ENCODE measurements at regions not wholly inside any gene's neighbourhood (a gene's known extent, or its start where the extent isn't known, plus 50 kb on each side); places are given as distances from the start of the nearest gene placed in this dataset.
A peak's percentile ranks its signal among the peaks of the same experiment; 100 is the strongest.
"Not testable (repeated sequence)": the region's sequence is repeated elsewhere in the genome, so short reads cannot be mapped to it uniquely, and the experiment has no call there.

- H3K4me3 ChIP-seq (ENCODE audit: control insufficient read depth, low read depth, low read length) = no peak overlapping the region
- TF ChIP-seq, protein P1, sequence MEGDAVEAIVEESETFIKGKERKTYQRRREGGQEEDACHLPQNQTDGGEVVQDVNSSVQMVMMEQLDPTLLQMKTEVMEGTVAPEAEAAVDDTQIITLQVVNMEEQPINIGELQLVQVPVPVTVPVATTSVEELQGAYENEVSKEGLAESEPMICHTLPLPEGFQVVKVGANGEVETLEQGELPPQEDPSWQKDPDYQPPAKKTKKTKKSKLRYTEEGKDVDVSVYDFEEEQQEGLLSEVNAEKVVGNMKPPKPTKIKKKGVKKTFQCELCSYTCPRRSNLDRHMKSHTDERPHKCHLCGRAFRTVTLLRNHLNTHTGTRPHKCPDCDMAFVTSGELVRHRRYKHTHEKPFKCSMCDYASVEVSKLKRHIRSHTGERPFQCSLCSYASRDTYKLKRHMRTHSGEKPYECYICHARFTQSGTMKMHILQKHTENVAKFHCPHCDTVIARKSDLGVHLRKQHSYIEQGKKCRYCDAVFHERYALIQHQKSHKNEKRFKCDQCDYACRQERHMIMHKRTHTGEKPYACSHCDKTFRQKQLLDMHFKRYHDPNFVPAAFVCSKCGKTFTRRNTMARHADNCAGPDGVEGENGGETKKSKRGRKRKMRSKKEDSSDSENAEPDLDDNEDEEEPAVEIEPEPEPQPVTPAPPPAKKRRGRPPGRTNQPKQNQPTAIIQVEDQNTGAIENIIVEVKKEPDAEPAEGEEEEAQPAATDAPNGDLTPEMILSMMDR (IDR thresholded peaks at IDR 0.05; ENCODE audit: control insufficient read depth, insufficient read depth, low read depth, low read length, missing control alignments) = no peak
- DNase-seq (ENCODE audit: low read depth) = no peak
Observed at GRCh38 chr9:97110696-97111095, 71.8 kb upstream of the CTSV start.

GRCh38 chr9:97109194-97109811, 70.4 kb upstream of the CTSV start:
- TF ChIP-seq, protein P1 (IDR thresholded peaks at IDR 0.05; ENCODE audit: control insufficient read depth, insufficient read depth, low read depth, low read length, missing control alignments) = peak; percentile 53
- H3K4me3 ChIP-seq (ENCODE audit: control insufficient read depth, low read depth, low read length) = no peak overlapping the region
- no peak for DNase-seq (ENCODE audit: low read depth)

GRCh38 chr9:97105220-97105619, 66.3 kb upstream of the CTSV start:
- DNase-seq (ENCODE audit: low read depth); H3K4me3 ChIP-seq (ENCODE audit: control insufficient read depth, low read depth, low read length): not testable (repeated sequence)

DNA sequence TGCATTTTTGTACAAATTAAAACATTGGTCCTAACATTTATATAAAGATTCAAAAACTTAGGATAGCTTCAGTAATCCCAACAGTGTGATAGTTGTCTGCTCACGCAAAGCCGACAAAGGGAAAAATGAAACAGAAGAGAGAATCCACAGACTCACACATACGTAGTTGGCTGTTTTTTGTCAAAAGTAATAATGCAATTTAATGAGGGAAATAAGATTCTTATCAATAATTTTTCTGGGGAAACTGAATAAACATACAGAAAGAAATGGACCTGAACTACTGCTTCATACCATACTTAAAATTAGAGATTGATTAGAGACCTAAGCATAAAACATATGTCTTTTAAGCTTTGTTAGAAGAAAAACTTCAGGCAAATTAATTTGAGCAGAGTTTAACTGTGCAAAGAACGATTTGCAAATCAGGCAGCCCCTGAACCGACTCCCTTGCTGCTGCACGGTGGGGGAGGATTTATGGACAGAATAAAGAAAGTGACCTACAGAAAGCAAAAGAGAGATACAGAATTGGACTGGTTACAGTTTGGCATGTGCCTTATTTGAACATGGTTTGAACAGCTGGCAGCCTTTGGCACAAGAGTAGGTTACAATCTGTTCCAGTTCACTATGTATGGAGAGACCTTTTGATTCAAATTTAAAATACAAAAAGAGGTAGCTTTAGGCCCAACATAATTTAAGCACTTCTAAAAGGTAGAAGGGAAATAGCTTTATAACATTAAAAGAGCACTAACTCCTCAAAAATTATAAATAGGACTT, 64.9 kb upstream of the CTSV start:
- H3K4me3 ChIP-seq (ENCODE audit: control insufficient read depth, low read depth, low read length); DNase-seq (ENCODE audit: low read depth): not testable (repeated sequence)

DNA sequence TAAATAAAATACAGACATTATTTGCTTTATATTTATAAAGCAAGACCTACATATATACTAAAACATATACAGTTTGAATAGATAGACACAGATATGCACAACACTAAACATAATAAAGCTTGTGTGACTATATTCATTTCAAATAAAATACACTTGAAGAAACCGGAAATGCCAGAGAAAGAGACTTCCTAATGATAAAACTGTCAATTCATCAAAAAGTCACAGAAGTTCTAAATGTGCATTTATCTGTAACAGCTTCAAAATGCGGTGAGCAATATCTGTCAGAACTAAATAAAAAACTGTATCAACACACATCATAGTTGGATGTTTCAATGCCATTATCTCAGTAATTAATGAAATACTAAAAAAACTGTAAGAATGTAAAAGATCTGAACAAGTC, 60.6 kb upstream of the CTSV start:
- not testable (repeated sequence) for DNase-seq (ENCODE audit: low read depth); H3K4me3 ChIP-seq (ENCODE audit: control insufficient read depth, low read depth, low read length)

DNA sequence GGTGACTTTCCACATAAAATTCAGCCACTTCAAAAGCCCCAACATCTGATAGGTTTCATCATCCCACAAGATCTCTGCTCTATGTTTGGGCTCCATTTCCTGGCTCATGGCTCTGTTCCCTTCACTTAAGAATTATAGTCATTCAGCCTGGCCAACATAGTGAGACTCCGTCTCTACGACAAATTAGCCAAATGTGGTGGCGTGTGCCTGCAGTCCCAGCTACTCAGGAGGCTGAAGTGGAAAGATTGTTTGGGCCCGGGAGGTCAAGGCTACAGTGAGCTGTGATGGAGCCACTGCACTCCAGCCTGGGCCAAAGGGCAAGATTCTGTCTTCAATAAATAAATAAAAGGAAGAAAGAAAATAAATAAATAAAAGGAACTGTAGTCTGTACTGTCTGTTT, 57.9 kb upstream of the CTSV start:
- no peak overlapping the region for H3K4me3 ChIP-seq (ENCODE audit: control insufficient read depth, low read depth, low read length)
- DNase-seq (ENCODE audit: low read depth) = no peak
- TF ChIP-seq, protein P1 (IDR thresholded peaks at IDR 0.05; ENCODE audit: control insufficient read depth, insufficient read depth, low read depth, low read length, missing control alignments) = no peak

DNA sequence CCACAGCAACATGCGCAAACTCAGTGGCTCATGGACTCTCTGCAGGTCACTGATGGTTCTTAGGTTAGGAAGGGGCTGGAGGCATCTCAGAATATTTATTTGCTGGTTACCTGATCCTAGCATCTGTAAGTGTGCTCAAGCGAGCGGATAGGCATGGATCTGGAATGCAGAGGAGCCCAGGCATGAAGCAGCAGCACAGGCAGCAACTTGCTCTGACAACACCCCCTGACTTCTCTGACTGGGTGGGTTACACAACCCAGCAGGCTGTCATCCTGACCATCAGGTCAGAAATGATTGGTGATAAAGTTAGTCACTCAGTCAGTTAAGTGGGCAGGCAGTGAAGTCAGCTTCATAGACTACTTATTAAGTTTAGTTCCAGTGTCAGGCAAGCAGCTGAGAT, 50.4 kb upstream of the CTSV start:
- not testable (repeated sequence) for H3K4me3 ChIP-seq (ENCODE audit: control insufficient read depth, low read depth, low read length); DNase-seq (ENCODE audit: low read depth)

Data from AG09309 (cell line).